IPS-18a (cell line): ENCODE measurements at regions not wholly inside any gene's neighbourhood (a gene's known extent, or its start where the extent isn't known, plus 50 kb on each side); places are given as distances from the start of the nearest gene placed in this dataset.

Experiments used
- H3K27ac ChIP-seq: one replicate; pipeline ENCODE4 v1.5.1; 2013; ENCODE audit warnings: low read length
- H3K27me3 ChIP-seq: one replicate; pipeline ENCODE4 v1.6.1; 2013; ENCODE audit warnings: mild to moderate bottlenecking, low read length; ENCODE audit not compliant: control insufficient read depth, insufficient read depth
- H3K36me3 ChIP-seq: one replicate; pipeline ENCODE4 v1.6.1; 2013; ENCODE audit warnings: low read depth, low read length; ENCODE audit not compliant: control insufficient read depth
- H3K4me1 ChIP-seq: one replicate; pipeline ENCODE4 v1.6.1; 2013; ENCODE audit warnings: low read depth, low read length; ENCODE audit not compliant: control insufficient read depth
- H3K4me3 ChIP-seq: one replicate; pipeline ENCODE4 v1.5.1; 2013; ENCODE audit warnings: low read length
- H3K9ac ChIP-seq: one replicate; pipeline ENCODE4 v1.6.1; 2013; ENCODE audit warnings: mild to moderate bottlenecking, low read length, moderate library complexity
- H3K9me3 ChIP-seq: one replicate; pipeline ENCODE4 v1.6.1; 2013; ENCODE audit warnings: low read depth, low read length; ENCODE audit not compliant: control insufficient read depth

- Histone ChIP-seq H3K27me3 (no peaks in the 10 kb centered on the region), H3K9ac (no peak overlapping the region), H3K36me3 (no peaks in the 10 kb centered on the region), H3K9me3 (no peaks in the 10 kb centered on the region), H3K4me3 (no peak overlapping the region), H3K27ac (no peak overlapping the region), H3K4me1 (no peaks in the 10 kb centered on the region)
Measured at GRCh38 chr3:59277201-59277600, 227.4 kb upstream of the CFAP20DC start.

GRCh38 chr3:59273976-59274375, 224.2 kb upstream of the CFAP20DC start:
- Histone ChIP-seq H3K27ac (no peak overlapping the region), H3K9ac (no peak overlapping the region), H3K4me1 (no peaks in the 10 kb centered on the region), H3K27me3 (no peaks in the 10 kb centered on the region), H3K4me3 (no peak overlapping the region), H3K9me3 (no peaks in the 10 kb centered on the region), H3K36me3 (no peaks in the 10 kb centered on the region)

- no peaks in the 10 kb centered on the region for H3K36me3 ChIP-seq
- H3K9me3 ChIP-seq: no peaks in the 10 kb centered on the region
- no peak overlapping the region for H3K4me3 ChIP-seq
- H3K27ac ChIP-seq: no peak overlapping the region
- H3K27me3 ChIP-seq: no peaks in the 10 kb centered on the region
- H3K9ac ChIP-seq: no peak overlapping the region
- no peaks in the 10 kb centered on the region for H3K4me1 ChIP-seq
Measured at GRCh38 chr3:59271971-59272370, 222.1 kb upstream of the CFAP20DC start.

GRCh38 chr3:59270921-59271320, 221.1 kb upstream of the CFAP20DC start:
- no peaks in the 10 kb centered on the region for H3K27me3 ChIP-seq

GRCh38 chr3:59270209-59270608, 220.4 kb upstream of the CFAP20DC start:
- H3K4me3 ChIP-seq: no peak overlapping the region
- no peaks in the 10 kb centered on the region for H3K27me3 ChIP-seq
- H3K4me1 ChIP-seq: no peaks in the 10 kb centered on the region
- no peak overlapping the region for H3K9ac ChIP-seq
- no peaks in the 10 kb centered on the region for H3K9me3 ChIP-seq
- no peaks in the 10 kb centered on the region for H3K36me3 ChIP-seq
- no peak overlapping the region for H3K27ac ChIP-seq

More at GRCh38 chr3:59270921-59271320, 221.1 kb upstream of the CFAP20DC start:
- Histone ChIP-seq H3K4me3 (no peak overlapping the region), H3K9me3 (no peaks in the 10 kb centered on the region), H3K27ac (no peak overlapping the region), H3K36me3 (no peaks in the 10 kb centered on the region), H3K4me1 (no peaks in the 10 kb centered on the region), H3K9ac (no peak overlapping the region)

GRCh38 chr3:59268170-59268569, 218.3 kb upstream of the CFAP20DC start:
- Histone ChIP-seq H3K27ac (no peak overlapping the region), H3K9ac (no peak overlapping the region), H3K9me3 (no peaks in the 10 kb centered on the region), H3K4me3 (no peak overlapping the region), H3K27me3 (no peaks in the 10 kb centered on the region), H3K4me1 (no peaks in the 10 kb centered on the region), H3K36me3 (no peaks in the 10 kb centered on the region)

GRCh38 chr3:59267021-59267420, 217.2 kb upstream of the CFAP20DC start:
- H3K4me3 ChIP-seq: no peak overlapping the region
- H3K27me3 ChIP-seq: no peaks in the 10 kb centered on the region
- no peaks in the 10 kb centered on the region for H3K4me1 ChIP-seq
- H3K9ac ChIP-seq: no peak overlapping the region
- no peak overlapping the region for H3K27ac ChIP-seq
- no peaks in the 10 kb centered on the region for H3K36me3 ChIP-seq
- H3K9me3 ChIP-seq: no peaks in the 10 kb centered on the region

- H3K4me3 ChIP-seq: no peak overlapping the region
- no peaks in the 10 kb centered on the region for H3K27me3 ChIP-seq
- H3K27ac ChIP-seq: no peak overlapping the region
- no peaks in the 10 kb centered on the region for H3K4me1 ChIP-seq
- no peak overlapping the region for H3K9ac ChIP-seq
- H3K36me3 ChIP-seq: no peaks in the 10 kb centered on the region
- H3K9me3 ChIP-seq: no peaks in the 10 kb centered on the region
Measured at GRCh38 chr3:59266551-59266950, 216.7 kb upstream of the CFAP20DC start.

GRCh38 chr3:59265566-59265965, 215.7 kb upstream of the CFAP20DC start:
- no peak overlapping the region for H3K9ac ChIP-seq
- H3K4me3 ChIP-seq: no peak overlapping the region
- H3K9me3 ChIP-seq: no peaks in the 10 kb centered on the region
- no peaks in the 10 kb centered on the region for H3K4me1 ChIP-seq
- no peak overlapping the region for H3K27ac ChIP-seq
- no peaks in the 10 kb centered on the region for H3K27me3 ChIP-seq
- no peaks in the 10 kb centered on the region for H3K36me3 ChIP-seq

GRCh38 chr3:59264366-59264765, 214.5 kb upstream of the CFAP20DC start:
- no peak overlapping the region for H3K9ac ChIP-seq
- H3K36me3 ChIP-seq: no peaks in the 10 kb centered on the region
- no peaks in the 10 kb centered on the region for H3K27me3 ChIP-seq
- no peaks in the 10 kb centered on the region for H3K4me1 ChIP-seq
- H3K9me3 ChIP-seq: no peaks in the 10 kb centered on the region
- H3K27ac ChIP-seq: no peak overlapping the region
- H3K4me3 ChIP-seq: no peak overlapping the region

GRCh38 chr3:59263152-59263551, 213.3 kb upstream of the CFAP20DC start:
- H3K4me1 ChIP-seq: no peaks in the 10 kb centered on the region
- no peaks in the 10 kb centered on the region for H3K36me3 ChIP-seq
- no peaks in the 10 kb centered on the region for H3K27me3 ChIP-seq
- no peak overlapping the region for H3K4me3 ChIP-seq
- no peak overlapping the region for H3K27ac ChIP-seq
- no peaks in the 10 kb centered on the region for H3K9me3 ChIP-seq
- no peak overlapping the region for H3K9ac ChIP-seq

- no peaks in the 10 kb centered on the region for H3K36me3 ChIP-seq
- no peaks in the 10 kb centered on the region for H3K27me3 ChIP-seq
- no peak overlapping the region for H3K9ac ChIP-seq
- no peak overlapping the region for H3K27ac ChIP-seq
- no peaks in the 10 kb centered on the region for H3K9me3 ChIP-seq
- H3K4me1 ChIP-seq: no peaks in the 10 kb centered on the region
- no peak overlapping the region for H3K4me3 ChIP-seq
Measured at GRCh38 chr3:59262076-59262498, 212.3 kb upstream of the CFAP20DC start.
